Keratinocyte (primary cell): ENCODE measurements at regions not wholly inside any gene's neighbourhood (a gene's known extent, or its start where the extent isn't known, plus 50 kb on each side); places are given as distances from the start of the nearest gene placed in this dataset.

ENCODE experiments used
- DNase-seq: peaks from one replicate; pipeline ENCODE4 v3.0.0-alpha.2; 2011; ENCODE audit warnings: low read depth, missing footprints, low spot score
- FAIRE-seq: peaks from 2 replicates; lab custom pipeline; 2011; peaks lifted over from hg19 to GRCh38; lab: Jason Lieb, UNC
- H2AFZ ChIP-seq: 2 replicates; pipeline ENCODE4 v1.6.0; 2012; ENCODE audit warnings: low read length, control low read depth, inconsistent platforms; ENCODE audit not compliant: control insufficient read depth
- H3K27ac ChIP-seq: 2 replicates; pipeline ENCODE4 v1.5.1; 2011; ENCODE audit warnings: low read length; ENCODE audit not compliant: control insufficient read depth, insufficient read depth
- H3K27me3 ChIP-seq: 3 replicates; pipeline ENCODE4 v1.6.0; 2011; ENCODE audit warnings: low read length; ENCODE audit not compliant: control insufficient read depth, insufficient read depth; ENCODE audit errors: extremely low read depth
- H3K36me3 ChIP-seq, 2 experiments: 2 replicates in 1 of 2; 3 replicates in 1 of 2; pipeline ENCODE4 v1.5.1; 2011; ENCODE audit warnings: low read length in 2 of 2, mild to moderate bottlenecking in 1 of 2; ENCODE audit not compliant: control insufficient read depth in 2 of 2, insufficient read depth in 2 of 2; ENCODE audit errors: extremely low read depth in 1 of 2
- H3K4me1 ChIP-seq: 3 replicates; pipeline ENCODE4 v1.5.1; 2011; ENCODE audit warnings: low read length; ENCODE audit not compliant: control insufficient read depth, insufficient read depth; ENCODE audit errors: extremely low read depth
- H3K4me2 ChIP-seq: 3 replicates; pipeline ENCODE4 v1.6.0; 2011; ENCODE audit warnings: low read depth, low read length; ENCODE audit not compliant: control insufficient read depth, insufficient read depth; ENCODE audit errors: extremely low read depth
- H3K4me3 ChIP-seq, 3 experiments: fragments of 200-600 bp in 1 of 3; sonication (generic) in 1 of 3; 2 replicates in 2 of 3; 3 replicates in 1 of 3; pipeline ENCODE4 v1.5.1; 2011 to 2016; ENCODE audit warnings: low read length in 3 of 3, mild to moderate bottlenecking in 3 of 3, control low read depth in 2 of 3, inconsistent platforms in 1 of 3, low read depth in 1 of 3, mixed read lengths in 1 of 3, mixed run types in 1 of 3, moderate library complexity in 1 of 3; ENCODE audit not compliant: control insufficient read depth in 2 of 3, insufficient read depth in 2 of 3; ENCODE audit errors: extremely low read depth in 1 of 3
- H3K79me2 ChIP-seq: 2 replicates; pipeline ENCODE4 v1.6.0; 2012; ENCODE audit warnings: low read length; ENCODE audit not compliant: control insufficient read depth, insufficient read depth
- H3K9ac ChIP-seq: 3 replicates; pipeline ENCODE4 v1.6.0; 2011; ENCODE audit warnings: low read length; ENCODE audit not compliant: control insufficient read depth, insufficient read depth; ENCODE audit errors: extremely low read depth
- H3K9me1 ChIP-seq: 3 replicates; pipeline ENCODE4 v1.6.0; 2011; ENCODE audit warnings: low read length; ENCODE audit not compliant: control insufficient read depth, insufficient read depth; ENCODE audit errors: extremely low read depth
- H3K9me3 ChIP-seq: 2 replicates; pipeline ENCODE4 v1.5.1; 2012; ENCODE audit warnings: low read depth, low read length; ENCODE audit not compliant: control insufficient read depth
- H4K20me1 ChIP-seq: 3 replicates; pipeline ENCODE4 v1.6.0; 2011; ENCODE audit warnings: low read length; ENCODE audit not compliant: control insufficient read depth, insufficient read depth; ENCODE audit errors: extremely low read depth
- EZH2 ChIP-seq: IDR thresholded peaks from one replicate; pipeline ENCODE4 v1.6.1; 2012; ENCODE audit warnings: inconsistent platforms, mild to moderate bottlenecking, low read length, moderate library complexity
- dilution Hi-C: fragments of 300-500 bp; cut with MboI; formaldehyde crosslinking; loops from one replicate; pipeline ENCODE4 v1.7.0; 2020; ENCODE audit warnings: low sequenced_read_pairs; ENCODE audit not compliant: extremely low pct_ligation_motif_present
- TF ChIP-seq, protein P1 (sequence below), 3 experiments: IDR thresholded peaks in 1 of 3; conservative IDR thresholded peaks in 1 of 3; optimal IDR thresholded peaks in 1 of 3; 2 replicates in 2 of 3; 3 replicates in 1 of 3; pipeline versions ENCODE3 to v1.5.1; 2011; ENCODE audit warnings: low read length in 3 of 3, mild to moderate bottlenecking in 3 of 3, moderate library complexity in 2 of 3, control low read depth in 1 of 3, inconsistent platforms in 1 of 3; ENCODE audit not compliant: insufficient read depth in 2 of 3; ENCODE audit errors: extremely low read depth in 1 of 3

DNA sequence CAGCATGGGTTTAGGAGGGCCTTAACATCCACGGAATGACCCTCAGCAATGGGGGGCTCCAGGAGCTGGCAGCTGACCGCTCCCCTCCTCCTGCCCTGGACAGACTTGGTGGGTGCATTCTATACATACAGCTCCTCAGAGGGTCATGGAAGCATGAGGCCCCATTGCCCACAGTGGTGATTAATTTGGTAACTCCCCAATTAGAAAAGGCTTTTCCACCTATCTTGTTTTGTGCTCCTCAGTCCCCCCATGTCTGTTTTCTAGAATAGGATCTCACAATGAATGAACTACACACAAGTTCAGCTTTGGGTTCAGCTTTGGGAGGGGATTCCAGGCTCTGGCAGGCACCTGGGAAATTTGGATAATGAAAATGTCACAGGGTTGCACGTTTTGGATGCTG is 707.8 kb downstream of the UQCRFS1 start:
- no peaks in the 10 kb centered on the region for H3K36me3 ChIP-seq
- DNase-seq, result no peak
- no peak overlapping the region for H3K9ac ChIP-seq
- H3K4me3 ChIP-seq, result no peak overlapping the region
- dilution Hi-C loops, result no loop called here
- no peaks in the 10 kb centered on the region for H3K9me1 ChIP-seq
- no peaks in the 10 kb centered on the region for H3K27me3 ChIP-seq
- no peaks in the 10 kb centered on the region for H3K4me1 ChIP-seq
- peaks cover 1% of the 10 kb centered on the region for H3K9me3 ChIP-seq
- H4K20me1 ChIP-seq, result no peaks in the 10 kb centered on the region
- no peak for TF ChIP-seq EZH2
- TF ChIP-seq, protein P1, sequence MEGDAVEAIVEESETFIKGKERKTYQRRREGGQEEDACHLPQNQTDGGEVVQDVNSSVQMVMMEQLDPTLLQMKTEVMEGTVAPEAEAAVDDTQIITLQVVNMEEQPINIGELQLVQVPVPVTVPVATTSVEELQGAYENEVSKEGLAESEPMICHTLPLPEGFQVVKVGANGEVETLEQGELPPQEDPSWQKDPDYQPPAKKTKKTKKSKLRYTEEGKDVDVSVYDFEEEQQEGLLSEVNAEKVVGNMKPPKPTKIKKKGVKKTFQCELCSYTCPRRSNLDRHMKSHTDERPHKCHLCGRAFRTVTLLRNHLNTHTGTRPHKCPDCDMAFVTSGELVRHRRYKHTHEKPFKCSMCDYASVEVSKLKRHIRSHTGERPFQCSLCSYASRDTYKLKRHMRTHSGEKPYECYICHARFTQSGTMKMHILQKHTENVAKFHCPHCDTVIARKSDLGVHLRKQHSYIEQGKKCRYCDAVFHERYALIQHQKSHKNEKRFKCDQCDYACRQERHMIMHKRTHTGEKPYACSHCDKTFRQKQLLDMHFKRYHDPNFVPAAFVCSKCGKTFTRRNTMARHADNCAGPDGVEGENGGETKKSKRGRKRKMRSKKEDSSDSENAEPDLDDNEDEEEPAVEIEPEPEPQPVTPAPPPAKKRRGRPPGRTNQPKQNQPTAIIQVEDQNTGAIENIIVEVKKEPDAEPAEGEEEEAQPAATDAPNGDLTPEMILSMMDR (optimal IDR thresholded peaks at IDR 0.05 in 1 of 3, IDR thresholded peaks at IDR 0.05 in 1 of 3, conservative IDR thresholded peaks at IDR 0.05 in 1 of 3; ENCODE audit: extremely low read depth in 1 of 3, insufficient read depth in 2 of 3, low read length in 3 of 3), result no peak
- no peaks in the 10 kb centered on the region for H3K79me2 ChIP-seq
- no peak overlapping the region for H3K27ac ChIP-seq
- FAIRE-seq, result no peak
- no peak overlapping the region for H3K4me2 ChIP-seq
- H2AFZ ChIP-seq, result no peak overlapping the region

DNA sequence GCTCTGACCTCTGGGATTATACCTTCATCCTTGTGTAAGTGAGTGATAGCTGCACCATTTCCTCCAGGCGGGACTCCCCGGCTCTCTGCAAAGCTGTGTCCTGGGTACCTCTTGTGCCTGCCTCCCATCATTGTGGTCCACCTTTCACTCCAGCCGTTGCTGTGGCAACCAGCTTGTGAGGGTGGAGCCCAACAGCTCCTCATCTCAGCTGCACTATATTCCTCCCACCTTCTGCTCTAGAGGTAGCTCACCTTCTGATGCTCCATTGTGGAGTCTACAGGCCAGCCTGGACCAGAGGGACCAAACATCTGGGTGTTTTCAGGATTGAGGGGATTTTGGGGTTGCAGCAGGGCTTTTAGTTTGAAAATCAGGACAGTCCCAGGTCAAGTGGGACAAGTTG is 708.2 kb downstream of the UQCRFS1 start:
- H3K9me1 ChIP-seq, result no peaks in the 10 kb centered on the region
- no peaks in the 10 kb centered on the region for H3K36me3 ChIP-seq
- dilution Hi-C loops, result no loop called here
- peaks cover 1% of the 10 kb centered on the region for H3K9me3 ChIP-seq
- DNase-seq, result no peak
- TF ChIP-seq, protein P1 (optimal IDR thresholded peaks at IDR 0.05 in 1 of 3, IDR thresholded peaks at IDR 0.05 in 1 of 3, conservative IDR thresholded peaks at IDR 0.05 in 1 of 3; ENCODE audit: extremely low read depth in 1 of 3, insufficient read depth in 2 of 3, low read length in 3 of 3), result no peak
- no peak for TF ChIP-seq EZH2
- H3K27me3 ChIP-seq, result no peaks in the 10 kb centered on the region
- H3K4me2 ChIP-seq, result no peak overlapping the region
- H4K20me1 ChIP-seq, result no peaks in the 10 kb centered on the region
- no peak overlapping the region for H2AFZ ChIP-seq
- no peaks in the 10 kb centered on the region for H3K4me1 ChIP-seq
- no peaks in the 10 kb centered on the region for H3K79me2 ChIP-seq
- FAIRE-seq, result no peak
- no peak overlapping the region for H3K9ac ChIP-seq
- H3K4me3 ChIP-seq, result no peak overlapping the region
- no peak overlapping the region for H3K27ac ChIP-seq
